Neural cell (in vitro differentiated cells): ENCODE measurements at regions not wholly inside any gene's neighbourhood (a gene's known extent, or its start where the extent isn't known, plus 50 kb on each side); places are given as distances from the start of the nearest gene placed in this dataset.

Source experiments
- CTCF ChIP-seq: fragments of 450-650 bp; IDR thresholded peaks from 2 replicates; pipeline ENCODE4 v1.5.1; 2014; ENCODE audit warnings: antibody characterized with exemption, mild to moderate bottlenecking, moderate library complexity; ENCODE audit not compliant: poor library complexity, severe bottlenecking
- EZH2 ChIP-seq: fragments of 200-600, 300-800 bp; shearing (Covaris generic), sonication (generic); IDR thresholded peaks from 2 replicates; pipeline ENCODE4 v1.6.1; 2014; ENCODE audit warnings: antibody characterized with exemption, low read length, borderline replicate concordance, mild to moderate bottlenecking; ENCODE audit not compliant: insufficient read depth, poor library complexity, severe bottlenecking
- POLR2AphosphoS5 ChIP-seq: IDR thresholded peaks from 2 replicates; pipeline ENCODE4 v1.6.1; 2012
- REST ChIP-seq: IDR thresholded peaks from 2 replicates; pipeline ENCODE4 v1.6.1; 2012; ENCODE audit warnings: borderline replicate concordance

- no peak for TF ChIP-seq REST
- no peak for TF ChIP-seq POLR2AphosphoS5
- TF ChIP-seq CTCF: no peak
- no peak for TF ChIP-seq EZH2
Observed at GRCh38 chr4:128459547-128459946, 171.9 kb upstream of the PGRMC2 start.
